H1 (cell line): ENCODE measurements at regions not wholly inside any gene's neighbourhood (a gene's known extent, or its start where the extent isn't known, plus 50 kb on each side); places are given as distances from the start of the nearest gene placed in this dataset.

Experiments
- CTCF ChIA-PET: fragments of 300-600 bp; sonication (Branson Sonifier 250); formaldehyde crosslinking; loops from one replicate; lab custom pipeline; 2021; ENCODE audit not compliant: partially characterized antibody; lab: Charles Lee
- POLR2A ChIA-PET: fragments of 300-600 bp; sonication (Branson Sonifier 250); formaldehyde crosslinking; loops from one replicate; lab custom pipeline; 2021; ENCODE audit warnings: inconsistent platforms; ENCODE audit not compliant: partially characterized antibody; lab: Charles Lee
- DNase-seq, 2 experiments: peaks; one replicate each; pipeline versions ENCODE4 v3.0.0 to v3.0.0-alpha.2; 2010 to 2022; ENCODE audit warnings: low spot score in 2 of 2, low read depth in 1 of 2, mixed read lengths in 1 of 2
- FAIRE-seq: peaks from 2 replicates; lab custom pipeline; 2011; peaks lifted over from hg19 to GRCh38; lab: Jason Lieb, UNC
- H2AFZ ChIP-seq: 2 replicates; pipeline ENCODE4 v1.8.1; 2012; ENCODE audit warnings: low read length, inconsistent platforms
- H2AK5ac ChIP-seq: 2 replicates; pipeline ENCODE4 v1.6.1; 2013; ENCODE audit warnings: low read depth, low read length
- H2BK120ac ChIP-seq: replicated peaks from 2 replicates; pipeline ENCODE3; 2013; ENCODE audit warnings: low read depth, low read length, inconsistent platforms
- H2BK12ac ChIP-seq: 2 replicates; pipeline ENCODE4 v1.6.1; 2013; ENCODE audit warnings: low read depth, low read length
- H2BK15ac ChIP-seq: 2 replicates; pipeline ENCODE4 v1.6.1; 2013; ENCODE audit warnings: low read length
- H2BK20ac ChIP-seq: 2 replicates; pipeline ENCODE4 v1.6.1; 2013; ENCODE audit warnings: low read length
- H2BK5ac ChIP-seq: 2 replicates; pipeline ENCODE4 v1.6.1; 2013; ENCODE audit warnings: low read depth, low read length
- H3K14ac ChIP-seq: 2 replicates; pipeline ENCODE4 v1.6.1; 2013; ENCODE audit warnings: inconsistent platforms; ENCODE audit not compliant: insufficient read length
- H3K18ac ChIP-seq: 2 replicates; pipeline ENCODE4 v1.6.1; 2013; ENCODE audit warnings: low read length; ENCODE audit errors: extremely low read depth
- H3K23ac ChIP-seq: 2 replicates; pipeline ENCODE4 v1.6.1; 2013; ENCODE audit warnings: inconsistent platforms; ENCODE audit not compliant: insufficient read length
- H3K23me2 ChIP-seq: 2 replicates; pipeline ENCODE4 v1.6.1; 2013; ENCODE audit warnings: low read depth, low read length
- H3K27ac ChIP-seq: 2 replicates; pipeline ENCODE4 v1.6.1; 2011; ENCODE audit warnings: low read depth, low read length, inconsistent platforms
- H3K27me3 ChIP-seq, 4 experiments: replicated peaks in 1 of 4; 1 replicate in 1 of 4; 2 replicates in 3 of 4; pipeline versions ENCODE4 v1.6.1 to v1.8.1; 2011 to 2013; ENCODE audit warnings: low read length in 3 of 4, mild to moderate bottlenecking in 3 of 4, inconsistent platforms in 2 of 4, mixed read lengths in 2 of 4, moderate library complexity in 1 of 4; ENCODE audit not compliant: control insufficient read depth in 3 of 4, insufficient read depth in 3 of 4; ENCODE audit errors: extremely low read depth in 1 of 4
- H3K36me3 ChIP-seq, 4 experiments: 2 replicates each; pipeline versions ENCODE4 v1.6.1 to v1.8.1; 2011 to 2013; ENCODE audit warnings: mild to moderate bottlenecking in 4 of 4, low read length in 3 of 4, moderate library complexity in 2 of 4, control low read depth in 1 of 4, inconsistent platforms in 1 of 4; ENCODE audit not compliant: insufficient read depth in 4 of 4, control insufficient read depth in 2 of 4
- H3K4ac ChIP-seq: replicated peaks from 2 replicates; pipeline ENCODE3; 2013; ENCODE audit warnings: low read length, low read depth, mixed read lengths, inconsistent platforms; ENCODE audit not compliant: insufficient read length
- H3K4me1 ChIP-seq, 4 experiments: replicated peaks in 1 of 4; 1 replicate in 1 of 4; 2 replicates in 3 of 4; pipeline versions ENCODE4 v1.6.1 to v1.8.1; 2011 to 2013; ENCODE audit warnings: low read length in 3 of 4, inconsistent platforms in 2 of 4, mixed read lengths in 1 of 4; ENCODE audit not compliant: insufficient read depth in 4 of 4, control insufficient read depth in 3 of 4
- H3K4me2 ChIP-seq, 2 experiments: 2 replicates each; pipeline versions ENCODE4 v1.6.1 to v1.8.1; 2011 to 2013; ENCODE audit warnings: low read depth in 2 of 2, low read length in 2 of 2, control low read depth in 1 of 2, inconsistent platforms in 1 of 2, mild to moderate bottlenecking in 1 of 2; ENCODE audit not compliant: insufficient read depth in 1 of 2
- H3K4me3 ChIP-seq, 4 experiments: fragments of 200-600, 300-600 bp in 1 of 4; sonication (generic), shearing (Covaris generic), sonication (Bioruptor Twin) in 1 of 4; 2 replicates each; pipeline versions ENCODE4 v1.5.1 to v1.8.1; 2011 to 2016; ENCODE audit warnings: low read length in 4 of 4, low read depth in 3 of 4, control low read depth in 2 of 4, inconsistent platforms in 2 of 4, mild to moderate bottlenecking in 2 of 4, mixed read lengths in 1 of 4, moderate library complexity in 1 of 4; ENCODE audit not compliant: insufficient read depth in 2 of 4; ENCODE audit errors: extremely low read depth in 1 of 4
- H3K56ac ChIP-seq: replicated peaks from 2 replicates; pipeline ENCODE3; 2013; ENCODE audit warnings: low read depth, mild to moderate bottlenecking, mixed read lengths, low read length, inconsistent platforms; ENCODE audit not compliant: insufficient read length
- H3K79me1 ChIP-seq: 2 replicates; pipeline ENCODE4 v1.6.1; 2013; ENCODE audit warnings: low read depth, low read length, control low read depth
- H3K79me2 ChIP-seq, 2 experiments: 2 replicates each; pipeline versions ENCODE4 v1.6.1 to v1.8.1; 2012 to 2013; ENCODE audit warnings: low read length in 2 of 2, mild to moderate bottlenecking in 2 of 2, inconsistent platforms in 1 of 2; ENCODE audit not compliant: insufficient read depth in 2 of 2, control insufficient read depth in 1 of 2
- H3K9ac ChIP-seq, 4 experiments: replicated peaks in 1 of 4; 1 replicate in 1 of 4; 2 replicates in 3 of 4; pipeline versions ENCODE4 v1.6.1 to v1.8.1; 2011 to 2013; ENCODE audit warnings: low read depth in 3 of 4, low read length in 3 of 4, control low read depth in 2 of 4, mild to moderate bottlenecking in 2 of 4, moderate library complexity in 2 of 4, inconsistent platforms in 1 of 4; ENCODE audit errors: extremely low read depth in 1 of 4
- H3K9me3 ChIP-seq, 2 experiments: 2 replicates each; pipeline versions ENCODE4 v1.6.1 to v1.8.1; 2012 to 2013; ENCODE audit warnings: mild to moderate bottlenecking in 2 of 2, moderate library complexity in 2 of 2, control low read depth in 1 of 2, inconsistent platforms in 1 of 2, low read depth in 1 of 2, low read length in 1 of 2, mixed read lengths in 1 of 2; ENCODE audit not compliant: insufficient read depth in 2 of 2
- H4K20me1 ChIP-seq, 2 experiments: replicated peaks in 1 of 2; 2 replicates each; pipeline versions ENCODE3 to v1.8.1; 2011 to 2013; ENCODE audit warnings: inconsistent platforms in 2 of 2, low read length in 2 of 2, mild to moderate bottlenecking in 1 of 2; ENCODE audit not compliant: insufficient read depth in 2 of 2, control insufficient read depth in 1 of 2
- H4K5ac ChIP-seq: 2 replicates; pipeline ENCODE4 v1.6.1; 2013; ENCODE audit warnings: low read length, low read depth, mixed read lengths, inconsistent platforms; ENCODE audit not compliant: insufficient read length
- H4K8ac ChIP-seq: 2 replicates; pipeline ENCODE4 v1.8.0; 2013; ENCODE audit warnings: mild to moderate bottlenecking, moderate library complexity, low read length, inconsistent platforms; ENCODE audit not compliant: insufficient read depth; ENCODE audit errors: extremely low read depth
- H4K91ac ChIP-seq: replicated peaks from 2 replicates; pipeline ENCODE3; 2013; ENCODE audit warnings: low read length, mixed read lengths, inconsistent platforms; ENCODE audit not compliant: insufficient read length
- ATF2 ChIP-seq: IDR thresholded peaks from 2 replicates; pipeline ENCODE4 v1.6.1; 2012; ENCODE audit warnings: low read length, inconsistent platforms
- CHD1 ChIP-seq: IDR thresholded peaks from 2 replicates; pipeline ENCODE4 v1.6.1; 2012; ENCODE audit warnings: low read depth, low read length, improper control_type of control experiment
- GTF2F1 ChIP-seq: IDR thresholded peaks from 2 replicates; pipeline ENCODE4 v1.6.1; 2012; ENCODE audit warnings: low read depth, low read length, improper control_type of control experiment, borderline replicate concordance
- KDM1A ChIP-seq: fragments of 200-600, 300-600 bp; sonication (generic); IDR thresholded peaks from 2 replicates; pipeline ENCODE4 v1.7.1; 2016; ENCODE audit warnings: mild to moderate bottlenecking, low read length, borderline replicate concordance
- TAF7 ChIP-seq: optimal IDR thresholded peaks from 2 replicates; pipeline ENCODE3; 2011; ENCODE audit warnings: low read depth, mild to moderate bottlenecking, inconsistent platforms, low read length, moderate library complexity, borderline replicate concordance
- WGBS, 2 experiments: shearing (Covaris generic) in 1 of 2; methylation state at CpG; one replicate each; pipeline versions ENCODE4 v1.1.6 to v1.1.7; 2013 to 2015; ENCODE audit warnings: low lambda C conversion rate in 2 of 2, mixed read lengths in 2 of 2, inconsistent platforms in 1 of 2, low coverage in 1 of 2, missing lambda C conversion rate in 1 of 2; ENCODE audit not compliant: insufficient replicate concordance in 2 of 2, insufficient coverage in 1 of 2, insufficient read length in 1 of 2; ENCODE audit errors: extremely low coverage in 1 of 2, missing lambda C conversion rate in 1 of 2; 5-methylcytosine and 5-hydroxymethylcytosine counted together

- Histone ChIP-seq H2AFZ (no peak overlapping the region), H3K4me3 (no peak overlapping the region), H3K14ac (no peak overlapping the region), H2AK5ac (no peak overlapping the region), H2BK20ac (no peak overlapping the region), H3K4me2 (no peak overlapping the region), H3K27ac (no peak overlapping the region), H3K27me3 (no peaks in the 10 kb centered on the region), H2BK5ac (no peak overlapping the region), H4K91ac (no peak overlapping the region), H3K23me2 (no peaks in the 10 kb centered on the region; the same call in 1 of the 2 replicates), H2BK15ac (no peak overlapping the region), H4K8ac (no peak overlapping the region), H3K9ac (no peak overlapping the region), H4K5ac (no peak overlapping the region), H3K36me3 (no peaks in the 10 kb centered on the region), H3K18ac (no peak overlapping the region), H3K23ac (no peak overlapping the region), H3K79me2 (no peaks in the 10 kb centered on the region)
- no peak for FAIRE-seq
- 86% methylated on average over 3 of the region's 3 CpGs; no CpG with 5 or more reads in 1 of the 2 experiments for WGBS, 2 experiments
- CTCF ChIA-PET = no interaction called here
- POLR2A ChIA-PET = no interaction called here
- TF ChIP-seq KDM1A (no peak), TAF7 (no peak), CHD1 (no peak), GTF2F1 (no peak), ATF2 (no peak)
- TF ChIP-seq, all 59 proteins: peak for 0
- Histone ChIP-seq H3K79me1 (no peaks in the 10 kb centered on the region), H3K56ac (no peak overlapping the region), H2BK120ac (no peak overlapping the region), H4K20me1 (no peaks in the 10 kb centered on the region), H3K9me3 (no peaks in the 10 kb centered on the region; a peak in 1 of 4 replicates), H3K4ac (no peak overlapping the region), H2BK12ac (no peak overlapping the region), H3K4me1 (no peaks in the 10 kb centered on the region)
- DNase-seq = no peak
Measured at GRCh38 chr5:33120671-33121070, 320.1 kb upstream of the TARS1 start.
